GM18951 (cell line): ENCODE measurements at regions not wholly inside any gene's neighbourhood (a gene's known extent, or its start where the extent isn't known, plus 50 kb on each side); places are given as distances from the start of the nearest gene placed in this dataset.

Source experiments
- POLR2A ChIP-seq: IDR thresholded peaks from 4 replicates; pipeline ENCODE4 v1.6.1; 2011; ENCODE audit warnings: mild to moderate bottlenecking; ENCODE audit not compliant: insufficient read length, insufficient read depth; ENCODE audit errors: extremely low read depth
- in situ Hi-C: fragments of 300-500 bp; cut with MboI; formaldehyde crosslinking; loops from one replicate; pipeline ENCODE4 v1.12.0; 2022; ENCODE audit warnings: low sequenced_read_pairs, mixed read lengths, inconsistent platforms; ENCODE audit not compliant: unreplicated experiment

DNA sequence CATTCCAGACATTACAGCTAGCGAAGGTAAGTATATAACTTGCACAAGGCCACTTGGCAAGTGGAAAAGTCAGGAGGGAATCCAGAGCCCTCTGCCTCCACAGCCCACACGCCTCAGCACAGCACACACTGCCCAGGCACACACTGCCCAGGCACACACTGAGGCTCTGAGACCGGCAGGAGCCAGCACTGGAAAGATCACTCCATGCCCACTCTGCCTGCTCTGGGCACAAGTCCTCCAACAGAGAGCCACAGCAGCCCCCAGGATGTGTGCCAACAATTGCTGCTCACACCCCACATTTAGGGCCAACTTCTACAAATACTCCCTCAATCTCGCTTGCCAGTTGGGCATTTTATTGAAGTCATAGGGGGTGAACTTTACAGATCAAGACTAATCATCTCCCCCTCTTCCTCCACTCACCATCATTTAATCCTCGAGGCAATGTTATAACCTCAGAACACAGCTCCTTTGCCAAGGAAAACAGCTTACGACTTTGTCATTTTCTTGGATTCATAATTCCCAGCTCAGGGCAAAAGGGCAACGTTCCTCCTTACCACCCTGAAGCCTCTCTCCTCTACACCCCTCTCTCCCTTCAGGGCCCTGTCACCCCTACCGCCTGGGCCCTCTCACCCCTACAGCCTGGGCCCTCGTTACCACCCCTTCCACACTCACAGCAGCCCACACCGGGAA is 53.0 kb upstream of the TPM1 start:
- in situ Hi-C loops: no loop called here
- no peak for TF ChIP-seq POLR2A

DNA sequence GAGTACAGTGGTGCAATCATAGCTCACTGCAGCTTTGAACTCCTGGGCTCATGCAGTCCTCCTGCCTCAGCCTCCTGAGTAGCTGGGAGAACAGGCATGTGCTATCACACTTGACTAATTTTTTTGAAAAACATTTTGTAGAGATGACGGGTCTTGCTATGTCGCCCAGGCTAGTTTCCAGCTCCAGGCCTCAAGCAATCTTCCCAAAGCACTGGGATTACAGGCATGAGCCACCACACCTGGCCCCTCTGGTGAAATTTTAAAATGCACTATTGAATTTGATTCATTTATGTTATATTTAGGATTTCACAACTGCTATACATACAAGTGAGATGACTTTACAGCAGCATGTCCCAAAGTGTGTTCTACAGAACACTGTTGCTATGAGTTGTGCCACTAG is 50.8 kb upstream of the TPM1 start:
- in situ Hi-C loops: no loop called here
- no peak for TF ChIP-seq POLR2A

DNA sequence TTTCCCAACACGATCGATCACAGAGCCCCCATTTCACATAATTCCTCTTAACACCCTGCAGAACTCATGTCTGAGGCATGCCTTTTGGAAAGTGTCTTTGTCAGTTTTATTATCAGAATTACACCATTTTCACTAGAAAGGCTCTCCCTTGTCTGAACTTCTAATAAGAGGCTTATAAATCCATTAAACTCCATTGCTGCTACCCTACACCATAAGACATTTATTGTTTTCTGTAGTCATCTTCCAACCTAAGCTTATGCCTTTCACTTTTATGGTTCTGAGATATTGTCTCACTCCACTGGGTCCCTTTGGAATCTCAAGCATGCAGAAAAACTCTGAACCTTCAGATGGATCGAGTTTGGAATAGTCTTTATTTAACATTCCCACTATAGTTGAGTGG is 50.2 kb upstream of the TPM1 start:
- TF ChIP-seq POLR2A: no peak
- in situ Hi-C loops: no loop called here
